Lower leg skin (tissue), 3 donors: ENCODE measurements at regions not wholly inside any gene's neighbourhood (a gene's known extent, or its start where the extent isn't known, plus 50 kb on each side); places are given as distances from the start of the nearest gene placed in this dataset.

Experiments used
- POLR2A ChIP-seq, 2 donors: fragments of 450-650 bp; IDR thresholded peaks; one replicate each; pipeline ENCODE4 v1.6.1; 2016 to 2017; ENCODE audit warnings: antibody characterized with exemption in 2 of 2, mild to moderate bottlenecking in 1 of 2, moderate library complexity in 1 of 2
- TF ChIP-seq, protein P1 (sequence below), 3 donors: fragments of 450-650 bp; IDR thresholded peaks; one replicate each; pipeline ENCODE4 v1.5.1; 2016; ENCODE audit warnings: antibody characterized with exemption in 3 of 3, mild to moderate bottlenecking in 3 of 3, moderate library complexity in 2 of 3

DNA sequence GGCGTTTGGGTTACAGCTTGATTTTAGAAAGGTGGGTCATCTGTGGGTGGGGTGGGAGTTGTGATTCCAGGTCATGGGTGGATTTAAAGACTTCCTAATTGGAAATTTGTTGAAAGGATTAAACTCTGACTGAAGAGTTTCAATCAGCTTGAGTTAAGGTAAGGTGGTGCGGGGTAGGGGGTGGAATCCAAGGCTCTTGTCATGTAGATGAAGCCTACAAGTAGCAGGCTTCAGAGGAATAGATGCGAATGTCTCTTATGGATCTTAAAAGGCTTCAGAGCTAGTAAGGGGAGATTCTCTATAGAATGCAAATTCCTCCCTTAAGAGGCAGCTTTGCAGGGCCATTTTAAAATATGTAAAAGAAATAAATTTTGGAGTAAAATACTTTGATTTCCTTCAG is 645.3 kb downstream of the FRK start:
- TF ChIP-seq, protein P1, sequence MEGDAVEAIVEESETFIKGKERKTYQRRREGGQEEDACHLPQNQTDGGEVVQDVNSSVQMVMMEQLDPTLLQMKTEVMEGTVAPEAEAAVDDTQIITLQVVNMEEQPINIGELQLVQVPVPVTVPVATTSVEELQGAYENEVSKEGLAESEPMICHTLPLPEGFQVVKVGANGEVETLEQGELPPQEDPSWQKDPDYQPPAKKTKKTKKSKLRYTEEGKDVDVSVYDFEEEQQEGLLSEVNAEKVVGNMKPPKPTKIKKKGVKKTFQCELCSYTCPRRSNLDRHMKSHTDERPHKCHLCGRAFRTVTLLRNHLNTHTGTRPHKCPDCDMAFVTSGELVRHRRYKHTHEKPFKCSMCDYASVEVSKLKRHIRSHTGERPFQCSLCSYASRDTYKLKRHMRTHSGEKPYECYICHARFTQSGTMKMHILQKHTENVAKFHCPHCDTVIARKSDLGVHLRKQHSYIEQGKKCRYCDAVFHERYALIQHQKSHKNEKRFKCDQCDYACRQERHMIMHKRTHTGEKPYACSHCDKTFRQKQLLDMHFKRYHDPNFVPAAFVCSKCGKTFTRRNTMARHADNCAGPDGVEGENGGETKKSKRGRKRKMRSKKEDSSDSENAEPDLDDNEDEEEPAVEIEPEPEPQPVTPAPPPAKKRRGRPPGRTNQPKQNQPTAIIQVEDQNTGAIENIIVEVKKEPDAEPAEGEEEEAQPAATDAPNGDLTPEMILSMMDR (IDR thresholded peaks at IDR 0.05), result no peak
- no peak for TF ChIP-seq POLR2A (IDR thresholded peaks at IDR 0.05)
